AG20443 (cell line): ENCODE measurements at regions not wholly inside any gene's neighbourhood (a gene's known extent, or its start where the extent isn't known, plus 50 kb on each side); places are given as distances from the start of the nearest gene placed in this dataset.

Experiments
- DNase-seq: peaks from one replicate; pipeline ENCODE4 v3.0.0; 2012; ENCODE audit warnings: low spot score, mixed read lengths

DNA sequence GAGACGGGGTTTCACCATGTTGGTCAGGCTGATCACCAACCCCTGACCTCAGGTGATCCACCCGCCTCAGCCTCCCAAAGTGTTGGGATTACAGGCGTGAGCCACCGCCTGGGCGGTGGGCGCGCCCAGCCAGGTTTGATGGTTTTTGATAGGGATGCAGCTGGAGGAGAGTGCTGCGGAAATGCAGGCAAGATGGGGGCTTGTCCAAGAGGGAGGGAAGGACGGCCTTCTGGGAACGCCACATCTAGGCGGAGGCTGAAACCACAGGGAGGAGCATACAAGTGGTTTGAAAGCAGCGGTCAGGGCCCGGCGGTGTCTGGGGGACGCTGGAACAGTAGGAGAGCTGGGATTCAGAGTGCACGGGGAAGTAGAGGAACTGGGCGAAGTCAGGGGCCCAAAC lies 134.6 kb downstream of the VRK1 start:
- no peak for DNase-seq

DNA sequence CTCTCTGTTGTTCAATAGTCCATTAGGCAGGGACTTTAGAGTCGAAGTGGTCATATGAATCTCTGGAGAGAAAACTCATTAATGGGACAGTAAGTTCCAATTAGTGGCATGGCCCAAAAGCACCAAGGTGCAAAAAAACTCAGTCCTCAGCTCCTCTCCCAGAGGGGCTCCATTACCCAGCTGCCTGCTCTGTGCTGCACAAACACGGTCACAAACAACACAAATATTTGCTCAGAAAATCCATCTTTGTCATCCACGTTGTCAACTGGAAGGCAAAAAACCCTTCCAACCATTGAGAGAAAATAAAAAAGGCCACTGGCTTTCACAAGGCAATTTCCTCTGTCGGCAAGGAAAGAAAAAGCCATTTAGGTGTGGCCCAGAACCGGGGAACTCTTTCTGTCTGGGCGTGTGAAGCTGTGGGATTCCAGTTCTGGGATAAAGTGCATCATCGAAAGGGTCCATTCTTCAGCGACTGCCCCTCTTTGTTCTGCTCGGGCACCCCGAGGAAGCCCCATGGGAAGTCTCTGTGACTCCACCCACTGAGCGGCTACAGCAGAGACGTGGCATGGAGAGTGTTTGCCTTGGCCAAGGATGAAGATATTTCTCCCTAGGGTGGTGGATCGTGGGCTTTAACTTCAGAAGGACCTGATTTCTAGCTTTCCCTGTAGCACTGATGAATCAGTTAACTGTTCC lies 137.6 kb downstream of the VRK1 start:
- no peak for DNase-seq

DNA sequence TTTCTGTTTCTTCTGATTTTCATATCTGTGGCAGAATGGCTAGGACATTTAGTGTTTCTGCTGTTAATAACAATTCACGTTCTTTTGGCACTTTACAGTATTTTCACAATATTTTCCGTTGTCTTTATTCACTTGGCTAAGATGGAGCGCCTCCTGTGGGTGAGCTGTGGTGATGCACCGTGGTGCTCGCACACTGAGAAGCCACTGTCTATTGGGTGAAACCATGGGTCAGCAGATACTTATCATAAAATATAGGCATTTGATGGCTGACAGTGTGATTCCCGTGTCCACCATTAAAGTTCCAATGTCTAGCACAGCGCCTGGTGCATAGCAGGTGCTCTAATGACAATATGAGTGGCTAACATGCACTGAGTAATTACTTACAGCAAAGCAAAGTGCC lies 141.8 kb downstream of the VRK1 start:
- DNase-seq, result no peak

DNA sequence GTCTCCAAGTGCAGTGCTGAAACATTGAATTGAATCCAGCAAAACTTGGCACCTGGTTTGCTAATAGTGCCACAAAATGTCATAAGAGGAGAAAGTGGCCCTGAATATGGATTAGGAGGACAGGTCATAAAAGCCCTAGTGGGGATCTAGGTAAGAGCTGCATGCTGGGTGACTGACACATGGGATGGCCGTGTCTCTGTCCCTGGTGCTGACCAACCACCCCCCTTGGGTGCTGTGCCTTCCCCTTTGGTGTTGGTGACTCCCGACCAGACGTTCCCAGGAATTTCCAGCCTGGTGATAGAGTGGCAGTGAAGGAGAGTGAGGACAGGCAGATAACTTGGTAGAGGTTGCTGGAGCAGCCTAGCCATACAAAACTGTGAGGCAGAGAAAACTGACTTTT lies 142.8 kb downstream of the VRK1 start:
- no peak for DNase-seq

DNA sequence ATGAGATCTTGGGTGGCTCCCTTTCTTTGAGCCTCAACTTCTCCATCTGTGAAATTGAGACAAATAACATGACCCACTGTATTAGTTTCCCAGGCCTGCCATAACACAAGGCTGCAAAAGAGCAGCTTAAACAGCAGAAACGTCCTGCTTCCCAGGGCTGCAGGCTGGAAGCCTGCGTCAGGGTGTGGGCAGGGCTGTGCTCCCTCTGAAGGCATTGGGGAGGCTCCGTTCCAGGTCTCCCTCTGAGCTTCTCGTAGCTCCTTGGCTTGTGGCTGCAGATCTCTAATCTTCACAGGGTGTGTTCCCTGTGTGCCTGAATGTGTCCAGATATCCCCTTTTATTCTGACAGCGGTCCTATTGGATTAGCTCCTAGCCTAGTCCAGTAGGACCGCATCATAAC lies 147.1 kb downstream of the VRK1 start:
- no peak for DNase-seq

DNA sequence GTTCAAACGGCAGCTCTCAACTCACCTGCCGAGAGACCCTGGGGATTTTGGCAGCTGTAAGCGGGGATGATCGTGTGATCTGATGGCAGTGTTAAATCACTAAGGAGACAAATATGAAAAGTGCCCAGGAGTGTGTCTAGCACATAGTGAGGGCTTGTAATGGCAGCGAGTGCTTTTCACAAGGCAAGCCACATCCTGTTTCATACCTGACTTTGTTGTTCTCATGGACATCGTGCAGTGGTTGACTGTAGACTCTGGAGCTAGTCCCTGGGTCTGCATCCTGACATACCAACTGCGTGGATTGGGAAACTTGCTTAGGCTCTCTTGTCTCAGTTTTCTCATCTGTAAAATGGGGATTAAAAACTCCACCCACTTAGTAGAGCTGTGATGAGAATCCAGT lies 148.5 kb downstream of the VRK1 start:
- no peak for DNase-seq

DNA sequence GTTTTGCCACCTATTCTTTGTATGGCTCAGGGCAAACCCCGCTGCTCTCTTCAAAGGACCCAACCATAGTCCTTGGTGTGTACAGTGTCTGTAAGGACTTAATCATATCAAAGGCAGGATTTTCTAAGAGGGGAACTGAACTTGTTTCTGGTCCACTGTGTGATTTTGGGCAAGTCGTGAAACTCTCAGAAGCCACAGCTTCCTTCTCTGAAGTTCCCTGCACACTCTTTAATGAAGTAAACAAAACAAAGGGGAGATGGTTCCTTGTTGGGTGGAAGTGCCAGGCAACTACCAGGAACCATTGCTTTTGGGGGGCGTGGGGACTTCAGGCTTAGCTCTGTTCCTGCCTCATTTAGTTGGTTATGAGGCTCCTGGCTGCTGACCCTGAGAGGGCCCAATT lies 152.4 kb downstream of the VRK1 start:
- no peak for DNase-seq

DNA sequence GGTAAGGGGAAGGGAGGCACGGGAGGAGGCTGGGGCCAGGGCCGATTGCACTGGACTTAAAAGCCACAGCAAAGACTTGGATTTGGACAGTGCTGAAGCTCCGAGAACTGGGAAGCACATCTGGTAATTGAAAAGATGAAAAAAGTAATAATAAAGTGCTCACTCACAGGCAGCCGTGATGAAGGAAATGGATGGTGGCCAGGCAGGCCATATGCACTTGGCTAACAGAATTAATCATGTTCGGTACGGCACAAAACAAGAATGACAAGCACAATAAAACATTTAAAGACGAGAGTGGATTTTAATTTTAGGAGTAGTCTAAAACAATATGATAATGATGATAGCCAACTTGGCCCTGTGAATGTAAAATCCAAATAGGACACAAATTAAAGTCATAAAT lies 154.3 kb downstream of the VRK1 start:
- DNase-seq, result no peak

DNA sequence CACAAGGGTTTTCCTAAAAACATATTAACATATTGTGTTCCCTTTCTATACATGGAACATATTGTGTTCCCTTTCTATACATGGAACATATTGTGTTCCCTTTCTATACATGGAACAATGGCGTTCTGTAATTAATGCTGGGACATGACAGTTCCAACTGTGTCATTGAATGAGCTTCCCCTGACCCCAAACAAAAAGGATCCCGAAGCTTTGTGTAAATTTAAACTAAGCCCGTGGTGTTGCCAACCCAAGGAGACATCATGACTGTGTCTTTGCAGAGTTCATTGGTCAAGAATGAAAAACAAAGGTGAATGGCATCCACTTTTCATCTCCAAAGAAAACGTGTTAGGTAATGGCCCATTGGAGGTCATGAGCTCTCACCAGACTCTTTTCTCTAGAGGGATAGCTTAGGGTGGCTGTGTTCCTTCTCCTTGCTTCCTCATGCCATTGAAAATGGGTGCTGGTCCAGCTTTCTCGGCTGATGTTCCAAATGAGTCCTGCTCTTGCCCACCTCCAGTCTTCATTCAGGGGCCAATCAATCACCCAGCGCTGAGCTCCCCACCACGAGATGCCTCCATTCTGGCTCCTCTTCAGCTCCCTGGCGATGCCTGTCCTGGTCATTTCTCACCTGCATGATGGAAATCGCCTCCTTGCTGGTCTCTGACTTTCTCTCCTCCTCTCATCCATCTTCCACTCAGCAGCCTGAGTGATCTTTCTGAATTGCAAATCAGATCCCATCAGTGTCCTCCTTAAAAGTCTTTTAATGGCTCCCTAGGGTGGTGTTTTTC lies 156.1 kb downstream of the VRK1 start:
- no peak for DNase-seq

DNA sequence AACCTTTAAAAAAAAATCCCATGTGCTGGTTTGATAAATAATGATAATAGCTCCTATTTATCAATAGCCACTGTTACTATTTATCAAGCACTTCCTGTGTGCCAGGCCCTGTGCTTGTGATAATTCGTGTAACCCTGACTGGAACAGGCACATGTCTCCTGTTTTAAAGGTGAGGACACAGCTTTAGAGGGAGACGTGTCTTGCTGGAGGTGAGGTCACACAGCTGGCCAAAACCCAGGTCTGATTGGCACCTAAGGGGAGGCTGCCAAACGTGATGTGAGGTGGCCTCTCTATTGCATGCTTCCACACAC lies 156.6 kb downstream of the VRK1 start:
- DNase-seq, result no peak

DNA sequence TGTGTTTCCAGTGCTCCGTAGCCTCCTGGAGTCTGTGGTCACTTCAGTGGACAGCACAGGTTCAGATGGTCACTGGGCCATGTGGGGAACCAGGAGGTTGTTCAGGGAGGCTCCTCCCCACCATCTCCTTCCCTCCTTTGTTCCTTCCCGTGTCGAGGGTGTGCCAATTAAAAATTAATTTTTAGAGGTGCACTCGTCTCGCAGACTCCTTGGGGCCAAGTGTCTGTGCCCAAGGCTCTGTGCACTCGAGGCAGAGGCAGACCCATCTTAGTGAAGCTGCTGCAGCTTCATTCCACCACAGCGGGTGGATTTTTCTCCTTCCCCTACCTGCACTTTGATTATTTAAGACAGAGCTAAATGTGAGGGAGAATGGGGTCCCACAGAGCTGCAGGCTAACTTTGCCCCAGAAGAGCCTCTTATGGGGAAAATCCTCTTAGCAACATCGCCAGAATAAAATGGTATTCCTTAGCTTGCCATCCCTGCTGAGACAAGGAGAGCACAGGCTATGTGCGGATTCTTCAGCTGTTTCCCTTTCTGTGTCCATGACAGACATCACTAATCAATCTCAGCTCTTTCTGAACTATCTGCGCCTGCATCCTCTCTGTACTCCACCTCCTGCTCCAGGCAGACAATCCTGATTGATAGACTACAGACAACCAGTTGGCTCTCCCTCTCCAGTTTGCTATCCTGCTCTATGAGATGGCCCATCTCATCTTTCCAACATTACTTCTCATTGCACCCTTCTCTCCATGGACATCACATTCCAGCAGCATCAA lies 159.5 kb downstream of the VRK1 start:
- DNase-seq, result no peak

DNA sequence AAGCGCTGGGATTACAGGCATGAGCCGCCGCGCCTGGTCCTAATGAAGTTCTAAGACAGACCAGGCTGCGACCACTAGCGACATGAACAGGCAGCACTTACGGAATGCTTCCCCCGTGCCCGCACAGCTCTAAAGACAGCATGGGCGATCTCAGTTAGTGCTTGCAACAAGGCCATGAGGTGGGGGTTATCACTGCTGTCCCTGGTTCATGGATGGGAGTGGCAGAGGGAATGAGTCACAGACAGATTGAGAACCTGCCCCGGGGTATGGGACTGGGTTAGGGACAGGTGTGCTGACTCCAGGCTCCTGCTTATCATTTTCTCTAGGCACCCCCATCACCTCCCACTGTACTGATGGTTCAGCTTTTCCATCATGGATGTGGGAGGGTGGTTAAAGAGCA lies 160.9 kb downstream of the VRK1 start:
- DNase-seq, result no peak

DNA sequence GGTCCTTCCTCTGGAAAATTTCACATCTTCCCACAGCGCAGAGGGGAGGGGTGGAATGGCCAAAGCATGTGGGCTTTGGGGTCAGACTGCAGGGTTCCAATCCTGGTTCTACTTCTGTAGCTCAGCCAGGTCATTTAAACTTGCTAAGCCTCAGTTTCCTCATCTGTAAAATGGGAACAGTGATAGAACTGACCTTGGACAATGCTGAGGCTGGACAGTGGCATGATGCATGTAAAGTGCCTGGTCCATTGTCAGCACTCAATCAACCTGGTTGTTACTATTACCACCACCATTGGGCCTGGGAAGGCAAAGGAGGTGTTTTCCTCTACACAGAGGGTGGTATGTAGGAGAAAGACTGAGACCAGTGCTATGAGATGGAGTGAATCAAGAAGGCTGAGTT lies 162.8 kb downstream of the VRK1 start:
- no peak for DNase-seq

DNA sequence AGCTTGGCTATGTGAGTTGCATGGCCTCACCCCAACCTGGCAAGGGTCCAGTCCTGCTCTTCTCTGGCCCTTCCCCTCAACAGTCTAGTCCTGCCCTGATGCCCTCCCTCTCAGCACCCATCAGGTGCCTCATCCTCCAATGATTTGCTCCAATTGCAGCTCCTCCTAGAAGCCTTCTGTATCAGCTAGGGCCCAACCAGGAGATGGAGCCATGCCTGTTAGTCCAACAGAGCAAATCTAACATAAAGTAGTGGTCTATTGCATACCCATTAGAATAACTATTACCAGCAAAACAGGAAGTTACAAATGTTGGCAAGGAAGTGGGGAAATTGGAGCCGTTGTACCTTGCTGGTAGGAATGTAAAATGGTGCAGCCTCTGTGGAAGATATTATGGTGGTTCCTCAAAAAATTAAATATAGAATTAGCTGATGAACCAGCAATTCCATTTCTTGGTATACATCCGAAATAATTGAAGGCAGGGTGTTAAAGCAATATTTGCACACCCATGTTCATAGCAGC lies 163.5 kb downstream of the VRK1 start:
- DNase-seq, result no peak

DNA sequence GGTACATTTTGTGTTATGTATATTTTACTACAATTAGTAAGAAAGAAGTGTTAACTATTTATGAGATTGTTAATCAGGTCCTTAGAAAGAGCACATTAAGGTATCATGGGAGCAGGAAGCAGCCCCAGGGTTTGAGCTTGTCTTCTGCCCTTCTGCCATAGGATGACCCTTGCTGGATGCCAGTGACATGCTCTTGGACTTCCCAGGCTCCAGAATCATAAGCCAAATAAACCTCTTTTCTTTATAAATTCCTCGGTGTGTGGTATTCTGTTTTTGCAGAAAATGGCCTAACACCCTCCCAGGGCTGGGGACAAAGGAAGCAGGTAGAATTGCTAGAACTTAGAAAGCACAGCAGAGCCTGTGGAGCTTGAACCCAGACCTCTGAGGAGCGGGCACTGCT lies 164.7 kb downstream of the VRK1 start:
- no peak for DNase-seq

DNA sequence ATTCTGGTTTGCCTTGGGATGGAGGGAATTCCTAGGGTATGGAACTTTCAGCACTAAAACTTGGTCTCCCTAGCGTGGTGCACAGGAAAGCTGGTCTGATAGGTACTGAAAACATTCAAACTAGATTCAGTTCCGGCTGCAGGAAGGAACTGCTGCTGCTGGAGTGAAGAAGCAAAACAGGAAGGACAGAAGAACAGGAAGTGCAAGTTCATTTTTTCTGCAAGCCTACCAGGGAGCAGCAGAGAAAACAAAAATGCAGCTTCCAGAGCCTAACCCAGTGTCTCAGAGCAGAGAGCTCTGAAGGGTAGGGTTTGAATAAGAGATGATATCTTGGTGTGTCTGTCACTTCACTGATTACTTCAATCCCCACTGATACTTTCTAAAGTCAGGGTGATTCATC lies 165.2 kb downstream of the VRK1 start:
- DNase-seq, result no peak

DNA sequence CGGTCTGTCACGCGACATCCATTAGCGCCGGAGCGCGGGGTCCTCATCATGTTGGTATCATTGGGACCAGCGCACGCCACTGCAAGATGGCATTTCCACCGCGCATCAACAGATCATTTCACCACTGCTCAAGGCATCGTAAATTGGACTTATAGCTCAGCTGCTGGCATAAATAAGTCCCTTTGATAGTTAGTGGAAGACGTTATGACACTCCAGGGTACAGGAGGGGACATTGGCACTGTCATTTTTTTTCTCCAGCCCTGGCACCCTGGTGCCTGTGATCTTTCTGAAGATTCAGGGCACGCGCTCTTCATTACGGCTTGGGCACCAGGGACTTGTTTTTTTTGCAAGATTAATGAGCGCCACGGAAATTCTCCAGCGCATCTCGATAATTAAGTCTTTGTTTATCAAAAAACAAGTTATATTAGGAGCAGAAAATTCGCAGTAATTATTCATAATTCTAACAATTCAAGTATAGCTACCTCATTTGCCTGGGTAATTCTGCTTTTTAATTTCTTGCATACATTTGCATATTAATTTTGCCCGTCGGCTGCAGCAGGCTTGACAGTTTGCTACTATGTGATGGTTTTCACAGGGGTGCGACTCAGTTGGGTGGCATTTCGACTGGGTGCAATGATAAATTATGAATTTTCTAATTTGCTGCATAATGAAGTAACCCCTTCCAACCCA lies 167.7 kb downstream of the VRK1 start:
- DNase-seq, result no peak

DNA sequence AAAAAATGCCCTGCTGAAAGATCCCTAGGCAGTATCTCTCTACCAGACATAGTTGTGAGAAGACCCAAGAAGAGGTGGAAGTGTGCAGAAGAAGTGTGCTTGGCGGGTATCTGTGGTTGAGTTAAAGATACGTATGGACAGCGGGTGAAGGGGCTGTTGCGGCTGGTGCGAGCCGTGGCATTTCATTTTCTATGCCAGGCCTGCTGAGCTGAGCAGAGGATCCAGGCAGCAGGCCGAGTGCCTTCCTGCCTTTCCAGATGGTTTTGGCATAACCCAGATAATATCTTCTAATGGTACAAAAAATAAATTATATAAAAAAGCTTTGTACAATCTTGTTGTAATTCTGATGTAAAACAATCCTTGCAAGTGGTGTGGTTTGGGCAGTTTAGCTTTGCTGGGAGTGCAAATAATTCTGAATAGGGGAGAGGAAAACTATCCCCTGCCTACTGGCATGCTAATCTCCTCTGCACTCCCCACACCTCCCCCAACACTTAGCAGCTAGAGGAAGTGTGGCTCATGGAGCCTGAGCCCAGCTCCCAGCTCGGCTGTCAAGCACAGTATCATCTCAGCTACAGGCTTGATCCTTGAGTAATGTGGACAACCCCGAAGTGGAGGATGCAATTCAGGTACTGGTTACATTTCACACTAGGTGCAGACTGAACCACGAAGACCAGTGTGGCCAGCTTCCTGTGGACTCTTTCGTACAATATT lies 168.9 kb downstream of the VRK1 start:
- DNase-seq, result no peak

DNA sequence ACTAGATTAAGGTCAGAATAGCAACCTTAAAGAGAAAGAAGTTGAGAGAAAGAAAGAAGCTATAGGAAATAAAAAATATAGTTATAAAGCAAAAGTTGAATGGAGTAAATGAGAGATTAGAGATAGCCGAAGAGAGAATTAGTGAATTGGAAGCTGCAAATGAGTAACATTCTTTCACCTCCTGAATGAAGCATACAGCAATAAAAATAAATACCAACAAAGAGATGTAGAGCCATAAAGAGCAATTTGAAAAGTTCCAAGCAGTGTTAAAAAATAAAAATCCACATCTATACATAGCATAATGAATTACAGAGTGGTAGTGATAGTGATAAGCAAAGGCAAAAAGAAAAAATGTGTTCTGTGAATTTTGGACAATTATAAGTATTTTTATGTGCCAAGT lies 177.9 kb downstream of the VRK1 start:
- DNase-seq, result no peak

DNA sequence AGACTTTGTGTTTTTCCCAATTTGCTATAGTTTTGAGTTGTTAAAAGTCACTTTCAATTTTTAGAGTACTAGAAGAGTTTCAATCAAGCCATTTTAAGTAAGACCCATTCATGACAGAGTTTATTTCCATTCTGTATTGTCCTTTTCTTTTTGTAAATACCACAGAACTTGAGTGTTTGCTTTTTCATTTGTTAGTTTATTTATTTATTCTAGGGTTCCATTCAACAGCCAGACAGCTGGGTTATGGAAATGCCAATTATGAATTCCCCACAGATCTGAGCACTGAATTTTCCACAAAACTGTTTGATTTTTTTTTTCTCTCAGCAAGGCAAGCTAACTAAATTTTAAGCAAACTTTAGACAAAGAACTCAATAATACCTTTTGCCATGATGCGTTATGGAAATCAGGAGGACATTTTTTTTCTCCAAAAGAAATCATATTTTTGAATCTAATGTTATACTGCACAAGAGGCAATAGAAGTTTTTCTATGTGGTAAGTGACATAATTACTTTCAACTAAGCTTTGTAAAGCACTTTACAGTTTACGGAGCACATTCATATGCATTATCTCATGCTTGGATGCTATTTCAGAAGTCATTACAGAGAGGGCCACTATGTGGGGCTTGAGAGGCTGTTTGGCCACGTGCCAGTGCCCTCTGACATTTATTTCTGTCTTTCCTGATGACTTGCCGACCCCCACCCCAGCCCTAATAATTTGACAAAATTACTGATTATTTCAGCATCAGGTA lies 181.5 kb downstream of the VRK1 start:
- no peak for DNase-seq

DNA sequence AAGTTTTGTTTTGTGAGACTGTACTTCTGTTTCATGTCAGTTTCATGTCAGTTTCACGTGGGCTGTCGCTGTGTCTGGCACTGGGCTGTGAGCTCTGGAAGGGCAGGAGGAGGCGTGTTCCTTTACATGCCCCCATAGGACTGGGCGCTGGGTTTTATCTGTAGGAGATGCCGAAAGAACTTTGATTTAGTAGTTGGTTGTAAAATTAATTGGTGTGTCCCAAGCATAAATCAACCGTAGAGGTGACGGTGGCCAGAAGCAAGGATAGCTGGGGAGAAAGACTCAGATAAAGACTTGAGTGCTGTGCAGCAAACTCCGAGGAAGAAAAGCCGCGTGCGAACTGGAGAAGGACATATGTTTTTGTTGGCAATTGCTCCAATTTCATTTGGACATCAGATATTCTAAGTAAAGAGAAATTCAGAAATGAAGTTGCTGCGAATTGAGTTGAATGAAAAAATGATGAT lies 182.5 kb downstream of the VRK1 start:
- DNase-seq, result no peak
